NCI-H2029 (cell line): ENCODE measurements at regions not wholly inside any gene's neighbourhood (a gene's known extent, or its start where the extent isn't known, plus 50 kb on each side); places are given as distances from the start of the nearest gene placed in this dataset.

ENCODE experiments used
- DNase-seq: peaks from one replicate; lab custom pipeline; 2025; lab: John Stamatoyannopoulos, UW

DNA sequence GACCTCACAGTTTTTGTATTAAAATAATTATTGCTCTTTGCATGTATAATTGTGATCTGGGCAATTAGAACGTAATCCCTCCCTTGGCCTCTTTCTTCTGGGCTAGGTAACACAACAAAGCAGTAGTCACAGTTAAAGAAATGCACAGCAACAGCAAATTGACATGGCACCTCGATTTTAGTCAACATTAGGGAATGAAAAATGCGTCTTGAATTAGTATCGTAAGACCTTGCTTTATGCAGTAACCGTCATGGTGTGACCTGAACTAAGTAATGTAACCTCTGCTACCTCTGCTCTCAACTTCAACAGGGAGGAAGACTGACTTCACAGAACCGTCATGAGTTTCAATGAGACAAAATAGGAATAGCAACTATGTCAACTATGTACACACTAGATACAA lies 265.4 kb upstream of the MAF start:
- DNase-seq = no peak

DNA sequence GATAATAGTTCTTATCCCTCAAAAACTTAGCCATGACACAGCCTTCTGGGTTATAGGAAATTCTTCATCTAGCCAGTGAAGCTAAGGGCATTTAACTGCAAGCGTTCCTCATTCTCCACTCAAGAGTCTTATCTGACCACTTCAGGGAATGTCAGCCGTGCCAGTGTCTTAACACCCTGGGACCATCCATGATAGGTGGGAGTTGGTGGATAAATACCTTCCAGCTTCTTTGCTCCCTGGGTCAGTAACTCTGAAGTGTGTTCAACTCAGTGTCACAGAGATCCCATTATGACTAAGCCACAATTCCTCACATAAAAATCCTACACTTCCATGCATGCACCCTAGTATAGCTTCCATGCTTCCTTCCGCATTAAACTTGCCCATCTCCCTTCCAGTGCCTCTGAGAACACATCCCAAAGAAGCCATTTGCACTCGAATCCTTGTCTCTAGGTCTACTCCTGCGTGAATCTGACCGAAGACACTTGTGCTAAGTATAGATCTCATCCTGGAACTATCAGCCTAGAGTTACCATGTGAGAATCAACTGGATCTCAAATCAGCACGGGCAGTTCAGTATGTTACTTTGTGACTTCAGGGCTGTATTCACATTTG lies 264.3 kb upstream of the MAF start:
- no peak for DNase-seq

DNA sequence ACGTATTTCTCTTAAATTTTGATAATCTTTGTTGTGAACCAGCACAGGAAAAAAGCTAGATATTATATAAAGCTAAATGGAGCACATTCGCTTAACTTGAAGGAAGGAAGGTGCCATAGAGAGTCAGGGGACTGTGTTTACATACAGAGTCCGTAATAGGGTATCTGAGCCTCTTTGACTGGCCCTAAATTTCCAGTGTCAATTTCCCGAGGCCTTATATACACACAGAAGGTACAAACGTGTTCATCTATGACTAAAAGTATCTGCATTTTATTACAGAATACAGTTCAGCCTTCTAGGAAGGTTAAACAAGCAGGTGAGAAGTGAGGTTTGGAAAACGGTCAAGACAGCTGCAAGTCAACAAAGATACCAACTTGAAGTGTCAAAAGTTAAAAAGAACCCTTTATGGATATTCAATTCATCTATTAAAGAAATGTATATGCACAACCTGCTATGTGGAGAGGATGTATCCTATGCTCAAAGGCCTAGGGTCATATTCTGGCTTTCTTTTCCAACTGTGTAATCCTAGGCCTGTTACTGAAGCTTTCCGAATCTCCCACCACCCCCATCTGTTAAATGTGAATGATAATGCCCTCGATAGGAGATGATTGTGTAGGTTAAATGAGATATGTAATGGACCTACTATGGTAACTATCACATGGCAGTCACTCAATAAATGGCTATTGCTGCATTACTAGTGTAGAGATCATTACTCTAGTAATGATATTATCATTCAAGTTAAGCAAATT lies 263.7 kb upstream of the MAF start:
- no peak for DNase-seq

DNA sequence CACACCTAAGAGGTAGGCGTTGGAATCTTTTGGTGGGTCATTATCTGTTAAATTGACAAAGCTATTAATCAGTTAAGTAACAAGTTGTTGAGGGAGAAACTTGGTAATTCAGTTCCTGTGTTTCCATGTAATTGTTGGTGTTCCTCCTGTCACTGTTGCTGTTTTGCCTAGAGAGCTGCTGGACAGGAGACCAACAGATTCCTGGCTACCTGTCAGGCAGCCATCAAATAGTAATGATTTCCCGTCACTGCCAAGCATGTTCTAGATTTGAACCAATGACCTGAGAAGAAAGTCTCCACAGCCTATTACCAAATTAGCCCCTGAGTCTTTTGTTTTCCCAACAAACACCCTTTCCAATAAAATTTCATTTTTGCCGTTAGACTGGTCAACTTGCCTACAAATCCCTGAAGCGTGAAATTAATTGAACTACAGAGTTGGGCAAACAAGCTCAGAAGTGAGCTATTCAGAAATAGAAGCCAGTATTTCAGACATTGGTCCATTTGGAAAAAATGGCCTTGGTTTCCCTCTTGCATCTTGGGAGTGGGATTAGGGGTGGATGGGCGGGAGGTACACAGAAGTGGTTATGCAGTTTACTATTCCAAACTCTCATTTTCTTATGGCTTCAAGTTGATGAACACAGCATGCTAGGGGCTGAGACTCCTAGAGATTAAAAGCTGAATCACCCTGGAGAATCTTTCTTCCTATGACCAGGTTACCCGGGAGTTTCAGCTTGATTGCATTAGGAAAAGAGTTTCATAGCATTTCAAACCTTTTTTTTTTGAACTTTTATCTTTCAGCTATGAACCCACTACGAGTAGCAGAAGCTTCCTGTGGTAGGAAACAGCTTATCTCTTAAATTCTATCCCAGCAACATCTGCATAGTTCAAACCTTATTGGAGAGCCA lies 262.8 kb upstream of the MAF start:
- no peak for DNase-seq

DNA sequence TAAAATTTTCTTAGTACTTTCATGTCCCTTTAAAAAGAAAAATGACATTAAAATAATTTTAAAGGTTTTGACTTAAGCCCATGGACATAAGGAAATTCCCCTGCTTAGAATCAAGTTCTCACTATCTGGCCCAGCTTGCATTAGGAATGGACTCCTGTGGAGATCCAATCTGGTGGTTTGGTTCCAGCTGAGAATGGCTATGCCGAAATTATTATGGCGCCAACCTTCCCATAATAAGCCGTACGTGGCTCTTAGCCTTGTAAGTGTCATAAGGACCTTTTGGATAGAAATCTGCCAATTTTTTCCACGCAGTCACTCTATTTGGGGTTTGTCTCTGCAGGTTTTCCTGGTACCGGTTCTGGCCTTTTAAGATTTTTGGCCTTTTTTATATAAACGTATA lies 262.1 kb upstream of the MAF start:
- no peak for DNase-seq

DNA sequence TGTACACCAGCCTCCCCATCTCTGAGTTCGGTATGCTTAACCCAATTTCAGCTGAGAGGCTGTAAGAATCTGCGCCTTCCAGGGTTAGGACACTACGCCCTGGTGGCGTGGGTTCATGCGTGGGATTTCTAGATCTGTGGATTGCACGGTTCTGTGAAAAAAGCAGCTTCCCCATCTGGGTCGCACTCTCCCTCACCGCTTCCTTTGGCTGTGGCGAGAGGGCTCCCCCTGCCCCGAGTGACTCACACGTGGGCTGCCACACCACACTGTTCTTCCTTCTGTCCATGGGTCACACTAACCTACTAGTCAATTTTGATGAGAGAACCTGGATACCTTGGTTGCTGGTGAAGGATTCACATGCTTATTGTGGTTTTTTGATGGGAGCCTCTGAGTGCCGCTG lies 256.0 kb upstream of the MAF start:
- DNase-seq = no peak

DNA sequence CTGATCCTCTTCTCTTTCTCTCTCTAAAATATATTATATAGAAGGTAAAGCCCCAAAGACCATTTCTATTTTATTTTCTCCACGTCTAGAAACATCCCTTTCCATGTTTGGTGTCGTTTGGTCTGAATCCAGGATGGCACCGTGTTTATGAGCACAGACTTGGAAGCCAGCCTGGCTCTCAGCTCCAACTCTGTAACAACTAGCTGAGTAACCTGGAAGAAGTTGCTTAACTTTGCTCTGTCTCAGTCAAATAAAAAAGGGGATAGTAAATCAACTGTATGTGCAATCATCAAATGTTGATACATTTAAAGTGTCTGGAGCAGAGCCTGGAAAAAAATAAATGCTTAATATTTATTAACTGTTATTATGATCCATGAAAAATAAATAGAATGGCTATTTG lies 249.8 kb upstream of the MAF start:
- DNase-seq = no peak

DNA sequence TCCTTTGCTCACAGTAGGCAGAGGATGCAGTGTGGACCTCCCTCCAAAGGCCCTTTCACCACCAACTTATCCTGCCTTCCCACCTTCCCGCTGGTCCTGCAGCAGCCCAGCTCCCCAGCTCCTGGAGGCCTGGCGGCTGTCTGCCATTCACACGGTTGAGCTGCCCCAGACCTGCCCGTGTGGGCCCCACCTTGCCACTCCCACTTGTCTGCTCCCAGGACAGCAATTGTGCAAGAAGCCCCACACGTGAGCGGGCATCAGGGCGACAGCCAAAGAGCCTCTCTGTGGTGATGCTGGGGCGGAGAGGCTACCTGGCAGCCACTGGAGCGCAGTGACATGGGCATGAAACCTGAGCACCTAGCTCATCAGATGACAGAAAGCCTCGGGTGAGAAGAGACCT lies 248.6 kb upstream of the MAF start:
- no peak for DNase-seq

DNA sequence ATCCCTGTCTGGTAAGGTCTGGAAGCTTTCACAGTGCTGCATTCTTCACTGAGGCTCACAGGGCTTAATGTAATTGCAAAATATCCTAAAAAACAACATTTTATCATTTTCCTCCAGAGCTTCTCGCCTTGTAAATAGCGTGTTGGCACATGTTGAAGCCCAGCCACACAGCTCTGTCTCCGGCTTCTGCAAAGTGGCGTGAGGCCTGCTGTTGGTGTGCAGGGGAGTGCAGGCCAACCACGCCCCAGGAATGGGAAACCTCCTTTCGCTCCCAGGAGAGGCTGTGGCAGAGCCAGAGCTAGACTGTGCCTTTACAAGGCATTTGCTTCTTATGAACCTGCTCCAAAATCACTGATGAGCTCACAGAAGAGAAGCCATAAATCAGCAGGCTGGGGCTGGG lies 248.2 kb upstream of the MAF start:
- no peak for DNase-seq

DNA sequence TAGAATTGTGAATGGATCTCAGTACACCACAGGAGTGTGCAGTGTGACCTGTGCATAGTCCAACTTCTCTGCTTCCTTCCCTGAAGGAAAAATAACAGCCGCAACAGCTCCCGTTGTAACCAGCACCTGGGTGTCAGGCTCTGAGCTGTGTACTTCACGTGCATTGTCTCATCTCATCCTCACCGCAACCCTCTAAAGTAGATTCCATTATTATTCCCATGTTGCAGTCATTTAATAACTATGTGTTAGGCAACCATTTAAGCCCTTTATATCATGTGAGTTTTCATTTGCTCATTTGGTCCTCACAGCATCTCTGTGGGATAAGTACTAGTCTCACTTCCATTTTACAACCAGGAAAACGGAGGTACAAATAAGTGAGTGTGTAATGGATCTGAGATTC lies 247.0 kb upstream of the MAF start:
- DNase-seq = no peak

DNA sequence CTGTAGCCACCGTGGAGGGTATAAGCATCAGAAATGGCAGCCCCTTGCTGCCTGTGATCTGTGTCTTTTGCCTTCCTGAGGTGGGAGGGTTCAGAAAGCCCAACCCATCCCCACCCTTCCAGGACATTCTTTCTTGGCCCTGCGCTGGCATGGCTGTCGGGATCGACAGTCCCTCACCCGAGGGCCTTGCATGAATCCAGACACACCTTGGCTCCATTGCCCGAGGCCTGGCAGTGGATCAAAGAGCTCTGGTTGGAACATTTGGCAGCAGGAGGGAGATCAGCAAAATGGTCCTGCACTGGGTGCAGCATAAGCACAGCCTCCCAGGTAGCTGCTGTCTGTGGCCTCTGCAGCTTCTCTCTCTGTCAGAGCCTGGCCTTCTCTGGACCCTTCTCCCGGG lies 246.6 kb upstream of the MAF start:
- DNase-seq = no peak

DNA sequence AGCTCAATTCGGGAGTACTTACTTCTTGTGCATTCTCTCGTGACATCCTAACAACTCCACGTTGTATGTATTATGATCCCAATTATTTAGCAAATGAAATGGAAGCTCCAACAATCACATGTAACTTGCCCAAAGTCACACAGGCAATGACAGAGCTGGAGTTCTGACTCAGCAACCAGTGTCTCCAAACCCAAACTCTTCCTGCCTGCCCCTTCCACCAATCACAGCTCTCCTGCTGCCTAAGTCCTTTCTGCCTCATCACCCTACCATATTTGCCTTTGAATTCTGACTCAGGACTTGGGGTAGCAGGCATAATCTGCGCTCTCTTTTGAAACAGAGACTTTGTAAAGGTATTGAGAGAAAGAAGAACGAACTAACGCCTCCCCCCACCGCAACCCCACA lies 245.2 kb upstream of the MAF start:
- DNase-seq = no peak

DNA sequence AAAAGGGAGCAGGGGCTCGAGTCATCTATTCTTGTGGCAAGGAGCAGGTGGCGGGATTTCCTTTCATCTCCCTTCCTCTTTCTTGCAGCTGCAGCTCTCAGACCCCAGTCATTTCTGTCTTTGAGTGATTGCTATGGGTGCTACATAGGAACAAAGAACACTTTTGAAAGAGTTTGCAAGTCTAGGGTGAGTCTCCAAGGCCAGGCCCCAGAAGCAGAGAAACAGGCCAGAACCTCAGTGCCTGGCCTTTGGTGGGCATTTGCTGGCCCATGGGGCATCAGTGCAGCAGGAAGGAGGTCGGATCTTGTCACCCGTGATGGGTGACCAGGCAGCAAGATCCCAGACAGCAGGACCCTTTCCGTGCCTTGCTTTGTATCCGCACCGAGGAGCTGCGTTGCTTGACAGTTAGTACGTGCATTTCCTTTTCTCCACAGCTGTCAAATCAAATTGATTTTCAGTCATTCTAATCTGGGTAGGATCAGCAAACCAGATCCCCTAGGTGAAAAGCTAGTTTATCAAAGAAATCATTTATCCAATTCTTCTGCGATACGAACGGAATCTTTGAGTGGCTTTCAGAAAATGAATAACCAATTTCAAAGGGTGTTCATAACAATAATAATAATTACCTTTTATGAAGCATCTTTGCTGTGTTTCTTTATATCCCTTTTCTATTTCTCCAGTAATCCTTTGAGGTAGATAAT lies 244.6 kb upstream of the MAF start:
- DNase-seq = no peak

DNA sequence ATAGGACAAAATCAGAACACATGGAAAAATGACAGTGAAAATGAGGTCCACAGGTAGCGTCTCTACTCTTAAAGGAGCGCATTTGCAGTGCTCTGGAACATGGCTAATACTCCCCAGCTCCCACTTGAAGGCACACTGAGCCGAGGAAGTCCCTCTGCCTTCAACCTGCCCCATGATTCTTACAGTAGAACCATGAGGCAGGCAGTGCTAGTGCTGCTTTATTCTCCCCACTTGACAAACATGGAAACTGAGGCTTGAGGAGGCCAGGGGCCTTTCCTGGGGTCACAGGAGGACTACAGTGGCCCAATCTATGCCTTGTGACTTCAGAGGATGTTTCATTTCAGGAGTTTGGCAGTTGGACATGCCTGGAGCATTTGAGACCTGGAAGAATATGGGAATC lies 244.1 kb upstream of the MAF start:
- no peak for DNase-seq

DNA sequence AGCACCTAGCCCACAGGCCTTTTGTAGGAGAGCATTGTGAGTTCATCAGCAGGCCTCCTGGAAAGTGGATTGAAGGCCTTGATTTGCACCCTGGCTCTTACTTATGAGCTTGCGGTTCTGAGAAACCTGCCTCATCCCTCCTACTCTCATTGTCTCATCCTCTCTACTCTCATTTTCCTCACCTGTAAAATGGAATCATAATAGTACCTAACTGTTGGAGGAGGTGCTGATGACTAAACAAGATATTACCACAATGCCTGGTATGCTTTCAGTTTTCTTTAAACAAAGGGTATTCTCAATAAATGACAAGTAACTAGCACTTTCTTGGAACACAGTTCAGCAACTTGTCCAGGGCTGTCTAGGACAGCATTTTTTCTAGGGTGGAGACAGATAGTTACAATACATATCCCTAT lies 243.1 kb upstream of the MAF start:
- DNase-seq = no peak

DNA sequence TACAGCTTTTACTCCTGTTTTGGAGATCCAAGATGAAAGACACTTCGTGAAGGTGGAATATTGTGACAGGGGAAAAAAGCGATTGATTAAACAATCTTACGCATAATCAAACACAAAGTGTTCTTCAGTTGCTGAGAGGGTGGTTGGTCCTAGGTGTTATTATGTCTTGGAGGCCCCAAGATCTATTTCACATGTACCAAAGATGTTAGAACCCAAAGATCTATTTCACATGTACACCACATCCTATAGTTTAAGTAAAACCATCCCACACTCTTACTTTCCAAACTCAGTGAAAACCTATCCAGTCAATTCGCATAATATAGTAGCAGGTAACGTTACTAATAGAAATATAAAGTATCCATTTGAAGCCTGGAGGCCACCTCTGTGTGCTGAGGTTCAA lies 242.6 kb upstream of the MAF start:
- no peak for DNase-seq

DNA sequence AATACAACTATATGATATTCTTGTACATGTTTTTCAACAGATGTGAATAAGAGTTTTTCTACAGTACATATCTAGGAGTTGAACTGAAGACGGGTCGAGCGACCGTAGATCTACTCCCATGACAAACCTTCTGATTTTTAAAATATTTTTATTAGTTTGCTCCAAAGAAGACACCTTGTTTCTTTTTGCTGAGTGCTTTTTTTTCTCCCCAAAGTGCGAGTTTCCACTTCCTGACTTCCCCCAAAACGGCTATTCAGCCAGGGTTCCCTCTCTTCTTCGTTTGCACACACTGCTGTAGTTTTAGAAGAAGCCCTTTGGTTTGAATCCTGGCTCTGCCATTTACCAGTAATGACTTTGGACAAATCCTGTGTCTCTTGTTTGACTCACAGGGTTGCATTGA lies 241.7 kb upstream of the MAF start:
- no peak for DNase-seq

DNA sequence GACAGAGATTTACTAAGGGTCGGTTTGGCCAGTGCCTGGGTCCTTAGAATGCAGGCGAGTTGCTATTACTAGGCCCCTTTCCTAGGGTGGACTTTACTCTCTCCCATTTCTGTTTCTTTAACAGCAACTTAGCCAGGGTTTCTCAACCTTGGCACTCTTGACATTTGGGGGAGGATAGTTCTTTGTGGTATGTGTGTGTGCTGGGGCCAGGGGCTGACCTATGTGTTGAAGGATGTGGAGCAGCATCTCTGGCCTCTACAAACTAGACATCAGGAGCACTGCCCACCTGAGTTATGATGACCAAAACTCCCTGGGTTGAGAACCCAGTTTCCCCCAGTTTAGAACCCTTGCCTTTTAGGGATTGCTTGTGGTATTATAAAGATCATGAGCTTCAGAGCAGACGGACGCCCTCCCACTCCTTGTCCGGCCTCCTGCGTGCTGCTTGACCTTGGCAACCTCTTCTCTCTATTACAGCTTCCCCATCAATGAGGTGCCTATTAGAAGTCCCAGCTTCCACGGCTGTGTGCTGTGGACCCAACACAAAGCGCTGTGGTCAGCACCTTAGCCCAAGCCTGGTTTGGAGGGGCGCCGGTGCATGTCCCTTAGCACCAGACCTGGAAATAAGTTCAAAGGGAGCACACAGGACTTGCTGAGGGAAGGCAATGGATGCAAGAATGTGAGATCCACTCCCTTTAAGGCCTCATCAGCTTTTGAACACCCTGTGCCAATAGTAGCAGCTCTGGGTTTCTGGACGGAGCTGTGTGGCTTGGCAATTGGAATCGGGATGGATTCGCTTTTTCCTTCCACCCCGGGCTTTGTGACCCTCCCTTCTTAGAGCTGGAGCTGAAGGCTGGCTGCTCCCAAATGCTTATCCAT lies 239.2 kb upstream of the MAF start:
- no peak for DNase-seq

DNA sequence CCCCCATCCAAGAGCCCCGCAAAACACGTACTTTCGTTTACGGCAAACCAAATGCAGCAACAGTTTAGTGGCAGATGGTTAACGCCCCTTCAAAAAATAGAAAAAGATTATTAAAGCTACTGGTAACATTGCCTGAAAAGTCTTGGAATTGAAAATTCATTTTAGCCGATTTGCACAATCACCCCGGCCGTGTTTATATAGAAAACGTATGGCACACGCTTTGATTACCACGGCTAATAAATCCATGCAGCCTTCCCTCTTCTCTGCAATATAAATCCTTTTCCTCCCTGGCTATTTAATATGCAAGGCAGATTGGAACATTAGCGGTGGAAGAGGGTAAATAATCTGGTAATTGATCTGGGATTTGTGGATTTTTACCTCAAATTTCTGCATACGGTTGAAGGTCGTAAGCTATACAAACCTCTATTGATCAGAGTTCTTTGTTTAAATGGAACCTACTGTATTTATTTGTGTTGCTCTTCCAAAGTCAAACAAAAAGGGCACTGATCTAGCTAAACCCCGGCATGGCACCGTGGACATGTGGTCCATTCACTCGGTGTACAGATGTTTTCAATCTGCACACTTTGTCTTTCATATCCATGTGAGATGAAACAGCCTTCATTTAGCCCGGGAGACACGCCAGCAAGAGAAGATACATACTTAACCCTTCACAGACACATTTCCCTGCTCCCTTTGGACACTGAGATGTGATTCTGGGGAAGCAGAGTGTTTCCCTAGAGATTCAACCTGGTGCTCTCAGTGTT lies 238.1 kb upstream of the MAF start:
- no peak for DNase-seq

DNA sequence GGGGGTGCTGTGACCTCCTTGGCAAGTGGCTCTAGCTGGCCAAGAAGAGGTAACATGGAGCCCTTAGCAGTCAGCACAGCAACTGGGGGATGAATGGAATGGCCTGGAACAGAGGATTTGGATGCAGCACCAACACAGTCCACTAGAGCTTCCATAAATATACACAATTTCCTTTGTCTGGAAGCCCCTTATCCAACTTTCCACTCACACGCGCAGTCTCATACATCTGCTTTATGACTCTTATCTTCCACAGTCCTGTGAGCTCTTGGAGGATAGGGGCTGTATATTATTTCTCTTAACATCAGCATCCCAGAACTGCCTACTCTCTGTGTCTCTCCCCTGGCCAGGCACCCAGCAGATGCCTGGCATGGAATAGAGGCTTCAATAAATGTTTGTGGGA lies 235.6 kb upstream of the MAF start:
- DNase-seq = no peak

DNA sequence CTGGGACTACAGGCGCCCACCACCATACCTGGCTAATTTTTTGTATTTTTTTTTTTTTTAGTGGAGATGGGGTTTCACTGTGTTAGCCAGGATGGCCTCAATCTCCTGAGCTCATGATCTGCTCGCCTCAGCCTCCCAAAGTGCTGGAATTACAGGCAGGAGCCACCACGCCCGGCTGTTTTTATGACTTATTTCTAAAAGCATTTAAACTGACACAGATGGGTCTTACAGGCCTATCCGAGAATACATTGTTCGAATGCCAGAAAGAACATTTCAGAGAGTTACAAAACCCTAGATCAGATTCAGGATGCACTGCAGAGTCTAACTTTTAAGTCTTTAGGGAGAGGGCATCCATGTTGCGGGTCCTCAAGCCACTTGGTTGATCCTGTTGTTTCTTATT lies 234.7 kb upstream of the MAF start:
- no peak for DNase-seq
